ENCODE measurements at regions not wholly inside any gene's neighbourhood (a gene's known extent, or its start where the extent isn't known, plus 50 kb on each side); places are given as distances from the start of the nearest gene placed in this dataset.

DNA sequence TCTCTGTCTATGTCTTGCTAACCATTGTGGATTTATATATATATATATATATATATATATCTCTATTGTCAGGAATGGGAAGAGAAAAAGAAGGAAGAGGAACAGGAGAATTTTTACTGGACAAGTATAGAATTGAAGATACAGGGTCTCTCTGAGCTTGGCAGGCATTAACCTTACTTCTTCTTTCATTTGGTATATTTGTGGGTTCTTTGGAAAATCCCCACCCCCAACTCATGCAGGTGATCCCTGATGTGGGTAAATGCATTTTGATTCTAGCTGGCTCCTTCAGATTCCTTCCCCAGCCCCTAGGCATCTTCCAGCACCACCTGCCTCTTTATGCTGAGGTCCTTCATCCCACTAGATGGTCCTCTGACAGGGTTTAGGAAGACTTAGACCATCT lies 78.8 kb upstream of the TRABD2B start:
- Mint-ChIP-seq H3K4me1 (ENCODE audit: unreplicated experiment) (peaks cover 3% of the 10 kb centered on the region), H3K4me3 (no peak overlapping the region), H3K36me3 (no peaks in the 10 kb centered on the region), H3K27me3 (peaks cover 39% of the 10 kb centered on the region), H3K9me3 (peaks cover 5% of the 10 kb centered on the region), H3K27ac (no peak overlapping the region)
- TF ChIP-seq, protein P1, sequence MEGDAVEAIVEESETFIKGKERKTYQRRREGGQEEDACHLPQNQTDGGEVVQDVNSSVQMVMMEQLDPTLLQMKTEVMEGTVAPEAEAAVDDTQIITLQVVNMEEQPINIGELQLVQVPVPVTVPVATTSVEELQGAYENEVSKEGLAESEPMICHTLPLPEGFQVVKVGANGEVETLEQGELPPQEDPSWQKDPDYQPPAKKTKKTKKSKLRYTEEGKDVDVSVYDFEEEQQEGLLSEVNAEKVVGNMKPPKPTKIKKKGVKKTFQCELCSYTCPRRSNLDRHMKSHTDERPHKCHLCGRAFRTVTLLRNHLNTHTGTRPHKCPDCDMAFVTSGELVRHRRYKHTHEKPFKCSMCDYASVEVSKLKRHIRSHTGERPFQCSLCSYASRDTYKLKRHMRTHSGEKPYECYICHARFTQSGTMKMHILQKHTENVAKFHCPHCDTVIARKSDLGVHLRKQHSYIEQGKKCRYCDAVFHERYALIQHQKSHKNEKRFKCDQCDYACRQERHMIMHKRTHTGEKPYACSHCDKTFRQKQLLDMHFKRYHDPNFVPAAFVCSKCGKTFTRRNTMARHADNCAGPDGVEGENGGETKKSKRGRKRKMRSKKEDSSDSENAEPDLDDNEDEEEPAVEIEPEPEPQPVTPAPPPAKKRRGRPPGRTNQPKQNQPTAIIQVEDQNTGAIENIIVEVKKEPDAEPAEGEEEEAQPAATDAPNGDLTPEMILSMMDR (conservative IDR thresholded peaks at IDR 0.05), result no peak
- no peak for DNase-seq (ENCODE audit: extremely low spot score, unreplicated experiment)

DNA sequence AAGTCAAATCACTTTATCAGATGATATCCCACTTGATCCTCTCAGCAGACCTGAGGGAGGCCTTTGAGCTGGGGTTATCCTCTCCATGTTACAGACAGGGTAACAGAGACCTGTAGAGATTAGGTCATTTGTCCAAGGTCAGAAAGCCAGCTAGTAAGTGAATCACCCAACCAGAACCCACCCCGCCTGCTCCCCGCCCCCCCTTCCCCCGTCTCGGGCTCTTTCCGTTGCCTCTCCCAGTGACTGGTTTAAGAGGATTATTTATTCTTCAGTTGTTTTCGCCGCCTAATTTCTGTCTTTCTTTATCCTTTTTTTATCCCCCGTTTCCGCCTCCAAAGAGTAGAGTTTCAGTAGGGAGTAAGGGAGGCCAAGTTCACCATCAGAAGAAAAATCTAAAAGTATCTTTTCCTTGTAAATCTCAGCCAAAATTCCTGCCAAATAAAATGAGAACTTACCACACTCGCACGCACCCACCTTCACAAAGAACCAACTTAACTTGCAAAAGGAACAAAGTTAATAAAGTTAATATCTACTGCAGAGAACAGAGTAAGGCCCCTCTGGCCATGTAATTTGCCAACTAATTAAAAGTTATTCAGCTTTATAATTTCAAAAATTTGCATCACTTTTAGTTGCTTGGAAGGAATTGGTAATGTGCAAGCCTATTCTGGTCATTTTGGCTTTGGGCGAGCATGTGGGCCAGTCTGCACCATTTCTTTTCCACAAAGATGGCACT lies 76.8 kb upstream of the TRABD2B start:
- H3K4me3 Mint-ChIP-seq, result no peak overlapping the region
- H3K27me3 Mint-ChIP-seq, result peaks cover 45% of the 10 kb centered on the region
- TF ChIP-seq, protein P1 (conservative IDR thresholded peaks at IDR 0.05), result no peak
- H3K9me3 Mint-ChIP-seq, result peaks cover 14% of the 10 kb centered on the region
- no peaks in the 10 kb centered on the region for H3K36me3 Mint-ChIP-seq
- DNase-seq (ENCODE audit: extremely low spot score, unreplicated experiment), result no peak
- H3K27ac Mint-ChIP-seq, result no peak overlapping the region
- H3K4me1 Mint-ChIP-seq (ENCODE audit: unreplicated experiment), result peaks cover 3% of the 10 kb centered on the region

DNA sequence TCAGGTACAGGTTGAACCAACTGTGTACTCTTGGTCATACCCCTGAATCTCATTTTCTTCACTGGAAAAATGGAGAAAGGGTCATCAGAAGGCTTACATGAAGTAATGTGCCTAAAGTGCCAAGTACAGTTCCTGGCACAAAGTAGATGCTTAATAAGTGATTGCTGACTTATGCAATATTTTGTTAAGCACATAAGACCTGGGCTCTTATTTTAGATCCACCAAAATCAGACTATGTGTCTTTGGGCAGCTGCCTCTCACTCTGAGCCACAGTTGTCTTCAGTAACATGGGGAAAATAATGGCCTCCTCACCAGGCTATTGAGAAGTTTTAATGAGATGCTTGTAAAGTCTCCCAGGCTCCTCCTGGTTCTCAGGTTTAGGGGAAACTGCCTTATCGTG lies 74.3 kb upstream of the TRABD2B start:
- H3K27me3 Mint-ChIP-seq, result peaks cover 32% of the 10 kb centered on the region
- peaks cover 14% of the 10 kb centered on the region for H3K9me3 Mint-ChIP-seq
- no peaks in the 10 kb centered on the region for H3K36me3 Mint-ChIP-seq
- no peak overlapping the region for H3K27ac Mint-ChIP-seq
- no peak for DNase-seq (ENCODE audit: extremely low spot score, unreplicated experiment)
- no peak overlapping the region for H3K4me3 Mint-ChIP-seq
- TF ChIP-seq, protein P1 (conservative IDR thresholded peaks at IDR 0.05), result no peak
- H3K4me1 Mint-ChIP-seq (ENCODE audit: unreplicated experiment), result peaks cover 3% of the 10 kb centered on the region

DNA sequence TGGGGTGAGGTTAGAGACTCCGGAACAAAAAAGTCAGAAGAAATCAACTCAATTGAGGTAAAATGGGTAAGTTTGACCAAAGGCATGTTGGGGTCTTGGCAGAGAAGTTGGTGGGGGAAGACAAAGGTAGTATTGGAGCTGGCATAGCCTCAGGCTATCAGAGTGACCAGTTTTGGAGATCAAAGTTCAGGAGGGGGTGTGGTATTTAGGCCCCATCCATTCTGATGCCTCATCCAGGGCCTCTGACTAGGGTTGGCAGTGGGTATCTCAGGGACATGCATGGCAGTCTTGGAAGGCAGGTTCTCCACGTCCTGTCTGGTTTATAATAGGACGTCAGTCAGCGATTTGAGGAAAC lies 73.2 kb upstream of the TRABD2B start:
- peaks cover 3% of the 10 kb centered on the region for H3K4me1 Mint-ChIP-seq (ENCODE audit: unreplicated experiment)
- peaks cover 14% of the 10 kb centered on the region for H3K9me3 Mint-ChIP-seq
- no peaks in the 10 kb centered on the region for H3K36me3 Mint-ChIP-seq
- peaks cover 30% of the 10 kb centered on the region for H3K27me3 Mint-ChIP-seq
- TF ChIP-seq, protein P1 (conservative IDR thresholded peaks at IDR 0.05), result no peak
- no peak overlapping the region for H3K4me3 Mint-ChIP-seq
- H3K27ac Mint-ChIP-seq, result no peak overlapping the region
- DNase-seq (ENCODE audit: extremely low spot score, unreplicated experiment), result no peak

DNA sequence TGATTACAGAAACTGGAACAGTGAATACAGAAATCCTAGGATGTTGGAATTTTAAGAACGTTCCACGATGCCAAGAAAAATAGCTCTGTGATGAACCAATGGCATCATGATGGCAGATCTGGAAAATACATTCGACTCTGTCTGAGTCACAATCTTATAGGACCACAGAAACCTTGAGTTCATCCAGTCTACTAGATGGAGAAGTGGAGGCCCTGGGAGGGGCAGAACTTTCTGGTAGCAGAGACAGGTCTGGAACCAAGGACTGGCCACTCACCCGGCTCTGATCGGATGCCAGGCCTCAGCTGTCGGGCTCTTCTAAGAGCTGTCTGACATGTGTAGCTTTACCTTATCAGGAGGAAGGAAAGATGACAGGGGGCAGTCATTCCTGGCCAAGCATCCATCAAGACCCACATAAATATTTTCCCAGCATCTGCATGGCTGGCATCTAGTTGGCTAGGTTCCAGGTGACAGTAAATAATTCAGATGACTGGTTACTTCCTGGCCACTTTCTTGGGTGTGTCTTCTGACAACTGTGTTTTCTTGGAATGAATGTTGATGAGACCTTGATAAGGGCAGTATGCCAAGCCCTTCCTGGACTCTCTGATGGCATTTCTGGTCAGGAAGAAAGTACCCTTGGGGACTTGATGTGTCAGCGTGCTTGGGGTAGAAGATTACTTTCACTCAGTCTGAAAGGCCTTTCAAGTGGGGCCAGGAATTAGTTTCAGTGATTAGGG lies 72.6 kb upstream of the TRABD2B start:
- DNase-seq (ENCODE audit: extremely low spot score, unreplicated experiment), result no peak
- TF ChIP-seq, protein P1 (conservative IDR thresholded peaks at IDR 0.05), result no peak
- H3K4me3 Mint-ChIP-seq, result no peak overlapping the region
- H3K4me1 Mint-ChIP-seq (ENCODE audit: unreplicated experiment), result peaks cover 3% of the 10 kb centered on the region
- no peaks in the 10 kb centered on the region for H3K36me3 Mint-ChIP-seq
- H3K27ac Mint-ChIP-seq, result no peak overlapping the region
- peaks cover 14% of the 10 kb centered on the region for H3K9me3 Mint-ChIP-seq
- peaks cover 27% of the 10 kb centered on the region for H3K27me3 Mint-ChIP-seq

Measured in type B pancreatic cell (in vitro differentiated cells).